ENCODE measurements at regions not wholly inside any gene's neighbourhood (a gene's known extent, or its start where the extent isn't known, plus 50 kb on each side); places are given as distances from the start of the nearest gene placed in this dataset.

- CTCF ChIA-PET: interaction anchor here (0.6 kb wide), 1 partner anchor 804 kb away, joined by 3 read pairs; no protein-coding TSS in a partner anchor
- H3K27ac ChIP-seq: no peak overlapping the region
- POLR2A ChIA-PET (ENCODE audit: low non-redundant PET): no interaction called here
- 0 out of 2 replicates have a peak, but pooled peaks have one; percentile 7 for TF ChIP-seq CTCF (conservative IDR thresholded peaks at IDR 0.05; ENCODE audit: low read depth)
- DNase-seq (ENCODE audit: low spot score): peak; percentile 66
These were observed 87.9 kb upstream of the GRIA1 start for GRCh38 chr5:153402550-153402949.

DNA sequence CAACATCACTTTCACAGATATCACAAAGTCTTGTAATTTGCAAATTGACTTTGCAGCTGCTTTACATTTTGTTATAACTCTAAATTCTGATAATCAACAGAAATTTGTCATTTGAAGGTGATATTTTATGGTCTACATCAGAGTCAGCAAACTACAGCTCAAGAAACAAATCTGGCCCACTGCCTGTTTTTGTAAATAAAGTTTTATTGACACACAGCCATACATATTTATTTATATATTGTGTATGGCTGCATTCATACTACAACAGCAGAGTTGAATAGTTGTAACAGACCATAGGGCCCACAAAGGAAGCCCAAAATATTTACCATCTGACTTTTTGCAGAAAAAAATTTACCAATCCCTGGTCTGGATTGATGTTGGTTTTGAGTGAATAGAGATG lies 87.0 kb upstream of the GRIA1 start:
- TF ChIP-seq CTCF (conservative IDR thresholded peaks at IDR 0.05; ENCODE audit: low read depth): no peak
- POLR2A ChIA-PET (ENCODE audit: low non-redundant PET): no interaction called here
- no peak for DNase-seq (ENCODE audit: low spot score)
- H3K27ac ChIP-seq: no peak overlapping the region
- CTCF ChIA-PET: interaction anchor here (0.7 kb wide), 1 partner anchor 33 kb away, joined by 3 read pairs; no protein-coding TSS in a partner anchor

DNA sequence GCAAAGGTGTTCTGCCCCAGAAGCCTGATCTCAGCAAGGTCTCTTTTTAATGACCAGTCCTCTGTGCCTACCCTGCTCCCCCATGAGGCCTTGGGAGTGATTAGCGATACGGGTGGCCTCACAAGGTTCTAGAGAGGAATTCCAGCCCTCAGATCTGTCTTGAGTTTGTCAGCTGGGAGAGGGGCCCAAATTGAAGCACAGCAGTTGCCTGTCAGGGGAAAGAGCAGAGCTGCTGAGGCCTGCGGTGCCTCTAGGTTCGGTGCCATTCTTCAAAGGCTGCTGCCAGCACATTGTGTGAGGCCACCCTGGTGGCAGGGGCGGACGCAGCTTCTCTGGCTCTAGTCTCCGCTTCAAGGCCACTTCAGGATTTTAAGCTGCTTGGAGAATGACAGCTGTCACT lies 85.7 kb upstream of the GRIA1 start:
- no peak overlapping the region for H3K27ac ChIP-seq
- POLR2A ChIA-PET (ENCODE audit: low non-redundant PET): no interaction called here
- CTCF ChIA-PET: interaction anchor here (0.6 kb wide), 1 partner anchor 15 kb away, joined by 5 read pairs; no protein-coding TSS in a partner anchor
- TF ChIP-seq CTCF (conservative IDR thresholded peaks at IDR 0.05; ENCODE audit: low read depth): no peak
- DNase-seq (ENCODE audit: low spot score): no peak

DNA sequence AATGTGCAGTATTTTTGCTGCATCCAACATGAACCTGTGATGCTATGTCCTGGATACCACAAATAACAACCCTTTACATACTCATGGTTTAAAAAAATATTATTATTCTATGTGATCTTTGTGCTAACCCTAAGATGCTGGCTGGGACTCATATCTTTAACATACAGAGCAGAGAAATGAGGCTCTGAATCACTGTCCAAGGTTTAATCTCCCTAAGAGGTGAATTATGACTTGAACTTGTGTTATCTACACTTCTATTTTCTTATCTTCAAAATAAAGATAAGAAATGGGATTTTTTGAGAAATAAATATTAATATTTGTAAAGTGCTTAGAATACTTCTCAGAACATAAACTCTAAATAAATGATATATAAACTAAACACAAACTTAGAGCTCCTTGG lies 68.8 kb upstream of the GRIA1 start:
- POLR2A ChIA-PET (ENCODE audit: low non-redundant PET): no interaction called here
- TF ChIP-seq CTCF (conservative IDR thresholded peaks at IDR 0.05; ENCODE audit: low read depth): no peak
- no peak for DNase-seq (ENCODE audit: low spot score)
- CTCF ChIA-PET: no interaction called here
- no peak overlapping the region for H3K27ac ChIP-seq

DNA sequence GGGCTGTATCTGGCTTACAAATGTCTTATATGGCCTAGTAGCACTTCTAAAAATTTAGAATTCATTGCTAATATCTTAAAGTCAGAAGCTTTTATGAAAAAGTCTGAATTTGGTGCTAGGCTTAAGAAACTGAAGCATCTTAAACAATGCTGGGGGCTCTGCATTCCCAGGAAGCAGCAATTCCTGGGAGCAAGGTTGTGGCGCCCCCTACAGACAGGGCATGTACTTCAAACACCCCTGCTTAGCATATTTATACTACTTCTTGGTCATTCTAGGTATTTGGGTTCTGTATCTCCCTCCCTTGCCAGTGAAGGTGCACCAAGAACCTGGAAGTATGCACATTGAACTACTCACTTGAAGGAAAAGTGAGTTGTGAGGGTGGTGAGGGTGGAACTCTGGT lies 64.6 kb upstream of the GRIA1 start:
- no peak overlapping the region for H3K27ac ChIP-seq
- no peak for TF ChIP-seq CTCF (conservative IDR thresholded peaks at IDR 0.05; ENCODE audit: low read depth)
- DNase-seq (ENCODE audit: low spot score): no peak
- ChIA-PET POLR2A (ENCODE audit: low non-redundant PET) (no interaction called here), CTCF (interaction anchor here (0.6 to 0.7 kb wide), 3 partner anchors 188 to 868 kb away, joined by 3 read pairs; no protein-coding TSS in a partner anchor)

DNA sequence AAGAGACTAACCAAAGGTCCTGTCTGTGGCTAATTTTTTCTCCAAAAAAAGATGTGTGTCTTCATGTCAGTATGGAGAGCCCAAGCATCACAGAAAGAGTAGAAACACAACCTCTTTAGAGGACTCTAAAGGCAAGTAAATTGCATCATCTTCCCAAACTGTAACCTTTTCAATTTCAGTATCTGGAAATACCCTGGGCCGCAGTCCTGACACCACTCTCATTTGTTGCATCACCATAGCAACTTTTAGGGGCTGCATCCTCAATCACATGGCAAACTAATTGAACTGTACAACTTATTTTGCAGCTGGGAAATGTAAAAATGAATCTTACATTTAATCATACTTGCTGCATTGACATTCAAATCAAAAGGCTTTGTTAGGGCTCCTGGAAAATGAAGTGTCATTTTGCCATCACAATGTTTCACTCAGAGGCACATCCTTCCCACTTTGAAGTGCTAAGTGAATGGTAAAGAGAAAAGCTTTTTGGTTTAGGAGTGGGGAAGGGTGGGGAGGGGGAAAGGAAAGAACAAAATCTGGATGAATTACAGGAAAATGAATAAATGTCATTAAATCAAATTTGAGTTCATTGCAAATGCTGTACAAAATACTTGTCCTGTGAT lies 60.6 kb upstream of the GRIA1 start:
- ChIA-PET POLR2A (ENCODE audit: low non-redundant PET) (no interaction called here), CTCF (no interaction called here)
- no peak for TF ChIP-seq CTCF (conservative IDR thresholded peaks at IDR 0.05; ENCODE audit: low read depth)
- H3K27ac ChIP-seq: no peak overlapping the region
- no peak for DNase-seq (ENCODE audit: low spot score)

Data from RWPE1 (cell line).